Neural cell (in vitro differentiated cells): ENCODE measurements at regions not wholly inside any gene's neighbourhood (a gene's known extent, or its start where the extent isn't known, plus 50 kb on each side); places are given as distances from the start of the nearest gene placed in this dataset.

Experiments
- H2AFZ ChIP-seq: fragments of 200-600, 300-800 bp; sonication (generic), shearing (Covaris generic); 2 replicates; pipeline ENCODE4 v1.6.0; 2014; ENCODE audit warnings: low read depth, mild to moderate bottlenecking, antibody characterized with exemption, low read length, moderate library complexity
- H3F3A ChIP-seq: fragments of 200-600 bp; shearing (Covaris generic); 2 replicates; pipeline ENCODE4 v1.6.1; 2016; ENCODE audit warnings: mild to moderate bottlenecking, moderate library complexity, mixed read lengths, antibody characterized with exemption, low read length; ENCODE audit not compliant: insufficient read depth, poor library complexity, severe bottlenecking
- H3K27ac ChIP-seq: fragments of 200-600, 300-800 bp; sonication (generic), shearing (Covaris generic); 2 replicates; pipeline ENCODE4 v1.5.1; 2014; ENCODE audit warnings: mild to moderate bottlenecking, low read length, moderate library complexity
- H3K27me3 ChIP-seq: fragments of 300-800, 200-600 bp; sonication (generic), shearing (Covaris generic); 2 replicates; pipeline ENCODE4 v1.6.0; 2014; ENCODE audit warnings: mild to moderate bottlenecking, low read depth, low read length, moderate library complexity; ENCODE audit not compliant: insufficient read depth
- H3K36me3 ChIP-seq: fragments of 300-800, 200-600 bp; sonication (generic), shearing (Covaris generic); 2 replicates; pipeline ENCODE4 v1.5.1; 2014; ENCODE audit warnings: mild to moderate bottlenecking, antibody characterized with exemption, low read length, moderate library complexity; ENCODE audit not compliant: insufficient read depth
- H3K4me2 ChIP-seq: fragments of 300-800, 200-600 bp; sonication (generic), shearing (Covaris generic); 2 replicates; pipeline ENCODE4 v1.6.0; 2014; ENCODE audit warnings: mild to moderate bottlenecking, low read length
- H3K4me3 ChIP-seq: fragments of 300-800, 200-600 bp; sonication (generic), shearing (Covaris generic); 2 replicates; pipeline ENCODE4 v1.5.1; 2014; ENCODE audit warnings: mild to moderate bottlenecking, low read length, moderate library complexity
- H3K79me2 ChIP-seq: fragments of 200-600 bp; shearing (Covaris generic); replicated peaks from 2 replicates; pipeline ENCODE4 v1.6.0; 2014; ENCODE audit warnings: mild to moderate bottlenecking, low read length, moderate library complexity; ENCODE audit not compliant: insufficient read depth
- H3K9ac ChIP-seq: fragments of 300-800, 200-600 bp; sonication (generic), shearing (Covaris generic); 2 replicates; pipeline ENCODE4 v1.6.1; 2016; ENCODE audit warnings: mild to moderate bottlenecking, low read length, mixed read lengths
- H3K9me2 ChIP-seq: fragments of 200-600 bp; shearing (Covaris generic); 2 replicates; pipeline ENCODE4 v1.6.1; 2016; ENCODE audit warnings: mild to moderate bottlenecking, low read length, mixed read lengths; ENCODE audit not compliant: insufficient read depth
- H3K9me3 ChIP-seq: fragments of 200-600, 300-800 bp; sonication (generic), shearing (Covaris generic); 2 replicates; pipeline ENCODE4 v1.6.1; 2016; ENCODE audit warnings: mild to moderate bottlenecking, mixed run types, low read length, moderate library complexity, mixed read lengths
- H4K20me1 ChIP-seq: fragments of 200-600 bp; shearing (Covaris generic); 2 replicates; pipeline ENCODE4 v1.6.1; 2016; ENCODE audit warnings: mild to moderate bottlenecking, mixed run types; ENCODE audit not compliant: insufficient read depth
- EP300 ChIP-seq: fragments of 450-650 bp; conservative IDR thresholded peaks from 2 replicates; pipeline ENCODE4 v1.6.1; 2014; ENCODE audit warnings: antibody characterized with exemption, mild to moderate bottlenecking, moderate library complexity; ENCODE audit not compliant: poor library complexity, severe bottlenecking
- EZH2 ChIP-seq: fragments of 200-600, 300-800 bp; shearing (Covaris generic), sonication (generic); IDR thresholded peaks from 2 replicates; pipeline ENCODE4 v1.6.1; 2014; ENCODE audit warnings: antibody characterized with exemption, low read length, borderline replicate concordance, mild to moderate bottlenecking; ENCODE audit not compliant: insufficient read depth, poor library complexity, severe bottlenecking
- MXI1 ChIP-seq: fragments of 450-650 bp; conservative IDR thresholded peaks from 2 replicates; pipeline ENCODE4 v1.6.1; 2014; ENCODE audit warnings: antibody characterized with exemption, mild to moderate bottlenecking; ENCODE audit not compliant: poor library complexity, severe bottlenecking
- POLR2AphosphoS5 ChIP-seq: IDR thresholded peaks from 2 replicates; pipeline ENCODE4 v1.6.1; 2012
- RAD21 ChIP-seq: fragments of 450-650 bp; conservative IDR thresholded peaks from 2 replicates; pipeline ENCODE4 v1.6.1; 2014; ENCODE audit warnings: antibody characterized with exemption, mild to moderate bottlenecking, moderate library complexity
- SMC3 ChIP-seq: fragments of 450-650 bp; conservative IDR thresholded peaks from 2 replicates; pipeline ENCODE4 v1.6.1; 2014; ENCODE audit warnings: antibody characterized with exemption, mild to moderate bottlenecking, moderate library complexity; ENCODE audit not compliant: poor library complexity
- TAF1 ChIP-seq: IDR thresholded peaks from 2 replicates; pipeline ENCODE4 v1.6.1; 2012; ENCODE audit warnings: low read depth
- TF ChIP-seq, protein P1 (sequence below): fragments of 450-650 bp; IDR thresholded peaks from 2 replicates; pipeline ENCODE4 v1.5.1; 2014; ENCODE audit warnings: antibody characterized with exemption, mild to moderate bottlenecking, moderate library complexity; ENCODE audit not compliant: poor library complexity, severe bottlenecking
- TF ChIP-seq, protein P2 (sequence below): IDR thresholded peaks from 2 replicates; pipeline ENCODE4 v1.6.1; 2012; ENCODE audit warnings: borderline replicate concordance

DNA sequence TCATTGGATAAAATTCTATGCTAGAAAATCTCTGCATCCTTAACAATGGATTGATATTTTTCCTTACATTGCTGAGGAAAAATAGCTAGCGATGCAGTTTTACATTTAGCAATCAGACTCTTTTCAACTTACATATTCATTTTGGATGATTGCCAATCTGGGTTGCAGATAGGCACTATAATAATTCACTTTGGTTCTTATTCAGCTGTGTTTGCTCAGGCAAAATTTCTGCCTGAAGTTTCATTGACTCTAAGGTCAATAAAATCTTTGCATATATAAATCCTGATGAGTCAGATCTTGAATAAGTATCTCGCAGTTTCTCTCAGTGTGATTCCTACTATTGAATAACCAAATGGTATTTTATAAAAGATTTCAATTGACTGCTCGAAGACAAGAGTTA, 1105.8 kb downstream of the CDH18 start:
- no peak overlapping the region for H3K9ac ChIP-seq
- H3K36me3 ChIP-seq = no peaks in the 10 kb centered on the region
- no peak overlapping the region for H3K27ac ChIP-seq
- H3K4me2 ChIP-seq = no peak overlapping the region
- no peaks in the 10 kb centered on the region for H3K79me2 ChIP-seq
- H3F3A ChIP-seq = no peaks in the 10 kb centered on the region
- no peaks in the 10 kb centered on the region for H3K9me3 ChIP-seq
- TF ChIP-seq MXI1 (no peak), TAF1 (no peak), SMC3 (no peak), EP300 (no peak), EZH2 (no peak), RAD21 (no peak), POLR2AphosphoS5 (no peak)
- TF ChIP-seq, protein P1, sequence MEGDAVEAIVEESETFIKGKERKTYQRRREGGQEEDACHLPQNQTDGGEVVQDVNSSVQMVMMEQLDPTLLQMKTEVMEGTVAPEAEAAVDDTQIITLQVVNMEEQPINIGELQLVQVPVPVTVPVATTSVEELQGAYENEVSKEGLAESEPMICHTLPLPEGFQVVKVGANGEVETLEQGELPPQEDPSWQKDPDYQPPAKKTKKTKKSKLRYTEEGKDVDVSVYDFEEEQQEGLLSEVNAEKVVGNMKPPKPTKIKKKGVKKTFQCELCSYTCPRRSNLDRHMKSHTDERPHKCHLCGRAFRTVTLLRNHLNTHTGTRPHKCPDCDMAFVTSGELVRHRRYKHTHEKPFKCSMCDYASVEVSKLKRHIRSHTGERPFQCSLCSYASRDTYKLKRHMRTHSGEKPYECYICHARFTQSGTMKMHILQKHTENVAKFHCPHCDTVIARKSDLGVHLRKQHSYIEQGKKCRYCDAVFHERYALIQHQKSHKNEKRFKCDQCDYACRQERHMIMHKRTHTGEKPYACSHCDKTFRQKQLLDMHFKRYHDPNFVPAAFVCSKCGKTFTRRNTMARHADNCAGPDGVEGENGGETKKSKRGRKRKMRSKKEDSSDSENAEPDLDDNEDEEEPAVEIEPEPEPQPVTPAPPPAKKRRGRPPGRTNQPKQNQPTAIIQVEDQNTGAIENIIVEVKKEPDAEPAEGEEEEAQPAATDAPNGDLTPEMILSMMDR = no peak
- TF ChIP-seq, protein P2, sequence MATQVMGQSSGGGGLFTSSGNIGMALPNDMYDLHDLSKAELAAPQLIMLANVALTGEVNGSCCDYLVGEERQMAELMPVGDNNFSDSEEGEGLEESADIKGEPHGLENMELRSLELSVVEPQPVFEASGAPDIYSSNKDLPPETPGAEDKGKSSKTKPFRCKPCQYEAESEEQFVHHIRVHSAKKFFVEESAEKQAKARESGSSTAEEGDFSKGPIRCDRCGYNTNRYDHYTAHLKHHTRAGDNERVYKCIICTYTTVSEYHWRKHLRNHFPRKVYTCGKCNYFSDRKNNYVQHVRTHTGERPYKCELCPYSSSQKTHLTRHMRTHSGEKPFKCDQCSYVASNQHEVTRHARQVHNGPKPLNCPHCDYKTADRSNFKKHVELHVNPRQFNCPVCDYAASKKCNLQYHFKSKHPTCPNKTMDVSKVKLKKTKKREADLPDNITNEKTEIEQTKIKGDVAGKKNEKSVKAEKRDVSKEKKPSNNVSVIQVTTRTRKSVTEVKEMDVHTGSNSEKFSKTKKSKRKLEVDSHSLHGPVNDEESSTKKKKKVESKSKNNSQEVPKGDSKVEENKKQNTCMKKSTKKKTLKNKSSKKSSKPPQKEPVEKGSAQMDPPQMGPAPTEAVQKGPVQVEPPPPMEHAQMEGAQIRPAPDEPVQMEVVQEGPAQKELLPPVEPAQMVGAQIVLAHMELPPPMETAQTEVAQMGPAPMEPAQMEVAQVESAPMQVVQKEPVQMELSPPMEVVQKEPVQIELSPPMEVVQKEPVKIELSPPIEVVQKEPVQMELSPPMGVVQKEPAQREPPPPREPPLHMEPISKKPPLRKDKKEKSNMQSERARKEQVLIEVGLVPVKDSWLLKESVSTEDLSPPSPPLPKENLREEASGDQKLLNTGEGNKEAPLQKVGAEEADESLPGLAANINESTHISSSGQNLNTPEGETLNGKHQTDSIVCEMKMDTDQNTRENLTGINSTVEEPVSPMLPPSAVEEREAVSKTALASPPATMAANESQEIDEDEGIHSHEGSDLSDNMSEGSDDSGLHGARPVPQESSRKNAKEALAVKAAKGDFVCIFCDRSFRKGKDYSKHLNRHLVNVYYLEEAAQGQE = no peak
- no peak overlapping the region for H3K4me3 ChIP-seq
- no peaks in the 10 kb centered on the region for H4K20me1 ChIP-seq
- no peaks in the 10 kb centered on the region for H3K9me2 ChIP-seq
- no peaks in the 10 kb centered on the region for H3K27me3 ChIP-seq
- H2AFZ ChIP-seq = no peak overlapping the region

DNA sequence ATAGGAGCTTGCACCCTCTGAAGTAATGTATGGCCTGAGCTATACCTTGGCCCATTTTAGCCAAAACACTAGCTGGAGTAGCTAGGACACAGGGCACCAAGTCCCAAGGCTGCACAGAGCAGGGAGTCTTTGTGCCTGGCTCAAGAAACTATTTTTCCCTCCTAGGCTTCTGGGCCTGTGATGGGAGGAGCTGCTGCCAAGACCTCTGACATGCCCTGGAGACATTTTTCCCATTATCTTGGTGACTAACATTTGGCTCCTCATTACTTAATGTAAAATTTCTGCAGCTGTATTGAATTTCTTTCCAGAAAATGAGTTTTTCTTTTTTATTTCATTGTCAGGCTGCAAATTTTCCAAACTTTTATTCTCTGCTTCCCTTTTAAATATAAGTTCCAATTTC, 1099.2 kb downstream of the CDH18 start:
- H3K9ac ChIP-seq = no peak overlapping the region
- H3F3A ChIP-seq = no peaks in the 10 kb centered on the region
- H3K36me3 ChIP-seq = no peaks in the 10 kb centered on the region
- H4K20me1 ChIP-seq = no peaks in the 10 kb centered on the region
- H3K27ac ChIP-seq = no peak overlapping the region
- H3K4me3 ChIP-seq = no peak overlapping the region
- no peaks in the 10 kb centered on the region for H3K9me3 ChIP-seq
- no peaks in the 10 kb centered on the region for H3K9me2 ChIP-seq
- H2AFZ ChIP-seq = no peak overlapping the region
- no peaks in the 10 kb centered on the region for H3K27me3 ChIP-seq
- no peaks in the 10 kb centered on the region for H3K79me2 ChIP-seq
- TF ChIP-seq SMC3 (no peak), TAF1 (no peak), EZH2 (no peak), EP300 (no peak), POLR2AphosphoS5 (no peak), RAD21 (no peak), MXI1 (no peak)
- TF ChIP-seq, protein P1 = no peak
- TF ChIP-seq, protein P2 = no peak
- no peak overlapping the region for H3K4me2 ChIP-seq
